ENCODE measurements at regions not wholly inside any gene's neighbourhood (a gene's known extent, or its start where the extent isn't known, plus 50 kb on each side); places are given as distances from the start of the nearest gene placed in this dataset.

- TF ChIP-seq POLR2AphosphoS5 (IDR thresholded peaks at IDR 0.05) (no peak), POLR2A (IDR thresholded peaks at IDR 0.05) (no peak), EP300 (IDR thresholded peaks at IDR 0.05) (no peak), CTCF (IDR thresholded peaks at IDR 0.05) (no peak)
- intact Hi-C loops (cut with DNase I; ENCODE audit: low total_unique reads): no loop called here
- Histone ChIP-seq H3K4me3 (no peak overlapping the region), H3K9me3 (no peaks in the 10 kb centered on the region), H3K36me3 (no peaks in the 10 kb centered on the region), H3K4me1 (no peaks in the 10 kb centered on the region), H3K27me3 (no peaks in the 10 kb centered on the region), H3K27ac (no peak overlapping the region)
- DNase-seq: no peak
- WGBS, 5 donors: 25 to 77% (median 49%) methylated on average over 7 of the region's 7 CpGs
These were observed 371.5 kb upstream of the MTPN start for GRCh38 chr7:136348542-136349192.

GRCh38 chr7:136348142-136348541 lies 371.0 kb upstream of the MTPN start:
- intact Hi-C loops (cut with DNase I; ENCODE audit: low total_unique reads): no loop called here

GRCh38 chr7:136347488-136347887 lies 370.3 kb upstream of the MTPN start:
- WGBS, 5 donors: 78 to 92% (median 88%) methylated on average over 1 of the region's 1 CpG
- no peak overlapping the region for H3K4me3 ChIP-seq
- H3K36me3 ChIP-seq: no peaks in the 10 kb centered on the region
- H3K27ac ChIP-seq: no peak overlapping the region
- intact Hi-C loops (cut with DNase I; ENCODE audit: low total_unique reads): no loop called here
- no peaks in the 10 kb centered on the region for H3K4me1 ChIP-seq
- DNase-seq: no peak
- TF ChIP-seq CTCF (IDR thresholded peaks at IDR 0.05) (no peak), EP300 (IDR thresholded peaks at IDR 0.05) (no peak), POLR2A (IDR thresholded peaks at IDR 0.05) (no peak), POLR2AphosphoS5 (IDR thresholded peaks at IDR 0.05) (no peak)
- H3K27me3 ChIP-seq: no peaks in the 10 kb centered on the region
- peaks cover 0 to 2% (median 0%) of the 10 kb centered on the region in 4 donors for H3K9me3 ChIP-seq

More at GRCh38 chr7:136348142-136348541, 371.0 kb upstream of the MTPN start:
- Histone ChIP-seq H3K9me3 (no peaks in the 10 kb centered on the region), H3K4me3 (no peak overlapping the region), H3K4me1 (no peaks in the 10 kb centered on the region), H3K27me3 (no peaks in the 10 kb centered on the region), H3K27ac (no peak overlapping the region), H3K36me3 (no peaks in the 10 kb centered on the region)
- DNase-seq: no peak
- TF ChIP-seq POLR2AphosphoS5 (IDR thresholded peaks at IDR 0.05) (no peak), CTCF (IDR thresholded peaks at IDR 0.05) (no peak), POLR2A (IDR thresholded peaks at IDR 0.05) (no peak), EP300 (IDR thresholded peaks at IDR 0.05) (no peak)
- WGBS, 5 donors: 27 to 59% (median 37%) methylated on average over 3 of the region's 3 CpGs

GRCh38 chr7:136342251-136342650 lies 365.1 kb upstream of the MTPN start:
- intact Hi-C loops (cut with DNase I; ENCODE audit: low total_unique reads): no loop called here
- no peaks in the 10 kb centered on the region for H3K4me1 ChIP-seq
- no peak overlapping the region for H3K27ac ChIP-seq
- TF ChIP-seq EP300 (IDR thresholded peaks at IDR 0.05): no peak
- TF ChIP-seq POLR2A (IDR thresholded peaks at IDR 0.05): no peak
- no peak for TF ChIP-seq CTCF (IDR thresholded peaks at IDR 0.05)
- no peak for TF ChIP-seq POLR2AphosphoS5 (IDR thresholded peaks at IDR 0.05)
- H3K4me3 ChIP-seq: no peak overlapping the region
- DNase-seq: peak in 1 of 2 donors; percentile 44
- H3K9me3 ChIP-seq: peaks cover 0 to 5% (median 0%) of the 10 kb centered on the region in 4 donors
- H3K36me3 ChIP-seq: no peaks in the 10 kb centered on the region
- H3K27me3 ChIP-seq: no peaks in the 10 kb centered on the region

Measured in stomach (tissue), 8 donors.